RWPE1 (cell line): ENCODE measurements at regions not wholly inside any gene's neighbourhood (a gene's known extent, or its start where the extent isn't known, plus 50 kb on each side); places are given as distances from the start of the nearest gene placed in this dataset.

ENCODE experiments used
- CTCF ChIA-PET: fragments of 350-600 bp; sonication (Branson Sonifier 250); formaldehyde crosslinking; extraction: SDS; loops from one replicate; lab custom pipeline; 2021; lab: Yijun Ruan, JAX
- POLR2A ChIA-PET: fragments of 400-600 bp; formaldehyde crosslinking; extraction: SDS; loops from one replicate; lab custom pipeline; 2020; ENCODE audit warnings: antibody characterized with exemption; ENCODE audit not compliant: low non-redundant PET; lab: Yijun Ruan, JAX
- DNase-seq: peaks from one replicate; pipeline ENCODE4 v3.0.0; 2012; ENCODE audit warnings: low spot score
- H3K27ac ChIP-seq: fragments of 450-650 bp; 2 replicates; pipeline ENCODE4 v1.5.1; 2017
- TF ChIP-seq, protein P1 (sequence below): fragments of 450-650 bp; conservative IDR thresholded peaks from 2 replicates; pipeline ENCODE4 v1.5.1; 2017; ENCODE audit warnings: low read depth, mild to moderate bottlenecking

DNA sequence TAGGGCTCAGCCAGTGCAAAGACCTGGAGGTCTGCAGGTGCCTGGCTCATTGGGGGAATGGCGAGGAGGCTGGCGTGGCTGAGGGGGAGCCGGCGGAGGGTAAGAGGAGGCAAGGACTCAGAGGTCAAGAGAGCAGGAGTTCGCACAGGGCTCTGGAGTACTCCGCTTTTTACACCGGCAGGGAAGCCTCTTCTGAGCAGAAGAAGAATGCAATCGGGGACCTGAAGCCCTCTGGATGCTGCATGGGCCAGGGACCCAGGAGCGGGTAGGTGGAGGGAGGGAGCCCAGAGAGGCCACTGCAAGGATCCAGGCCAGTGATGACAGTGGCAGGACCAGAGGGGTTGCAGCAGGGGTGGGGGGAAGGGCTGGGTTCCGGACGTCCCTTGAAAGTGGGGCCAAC, 70.4 kb upstream of the TAMM41 start:
- POLR2A ChIA-PET = no interaction called here
- no peak for DNase-seq
- TF ChIP-seq, protein P1, sequence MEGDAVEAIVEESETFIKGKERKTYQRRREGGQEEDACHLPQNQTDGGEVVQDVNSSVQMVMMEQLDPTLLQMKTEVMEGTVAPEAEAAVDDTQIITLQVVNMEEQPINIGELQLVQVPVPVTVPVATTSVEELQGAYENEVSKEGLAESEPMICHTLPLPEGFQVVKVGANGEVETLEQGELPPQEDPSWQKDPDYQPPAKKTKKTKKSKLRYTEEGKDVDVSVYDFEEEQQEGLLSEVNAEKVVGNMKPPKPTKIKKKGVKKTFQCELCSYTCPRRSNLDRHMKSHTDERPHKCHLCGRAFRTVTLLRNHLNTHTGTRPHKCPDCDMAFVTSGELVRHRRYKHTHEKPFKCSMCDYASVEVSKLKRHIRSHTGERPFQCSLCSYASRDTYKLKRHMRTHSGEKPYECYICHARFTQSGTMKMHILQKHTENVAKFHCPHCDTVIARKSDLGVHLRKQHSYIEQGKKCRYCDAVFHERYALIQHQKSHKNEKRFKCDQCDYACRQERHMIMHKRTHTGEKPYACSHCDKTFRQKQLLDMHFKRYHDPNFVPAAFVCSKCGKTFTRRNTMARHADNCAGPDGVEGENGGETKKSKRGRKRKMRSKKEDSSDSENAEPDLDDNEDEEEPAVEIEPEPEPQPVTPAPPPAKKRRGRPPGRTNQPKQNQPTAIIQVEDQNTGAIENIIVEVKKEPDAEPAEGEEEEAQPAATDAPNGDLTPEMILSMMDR = no peak
- CTCF ChIA-PET = no interaction called here
- no peak overlapping the region for H3K27ac ChIP-seq

DNA sequence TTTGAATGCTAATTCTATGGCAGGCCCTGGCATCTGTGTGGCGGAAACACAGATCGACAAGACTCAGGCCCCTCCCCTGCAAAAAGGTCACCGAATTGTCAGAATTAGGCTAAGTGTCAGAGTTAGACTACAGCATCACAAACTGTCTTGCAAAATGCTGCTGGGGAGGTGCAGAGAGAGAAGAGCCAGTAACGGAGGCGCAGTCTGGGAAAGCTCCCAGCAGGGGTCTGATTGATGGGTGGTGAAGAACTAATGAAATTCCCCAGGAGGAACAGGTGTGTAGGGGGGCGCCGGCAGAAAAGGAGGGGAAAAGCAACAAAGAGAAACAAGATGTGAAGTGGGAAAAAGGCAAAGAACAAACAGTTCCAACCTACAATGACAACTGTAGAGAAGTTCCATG, 72.7 kb upstream of the TAMM41 start:
- POLR2A ChIA-PET = no interaction called here
- no peak for DNase-seq
- TF ChIP-seq, protein P1 = no peak
- H3K27ac ChIP-seq = no peak overlapping the region
- CTCF ChIA-PET = interaction anchor here (0.6 kb wide), 1 partner anchor 261 kb away, joined by 3 read pairs; no protein-coding TSS in a partner anchor

DNA sequence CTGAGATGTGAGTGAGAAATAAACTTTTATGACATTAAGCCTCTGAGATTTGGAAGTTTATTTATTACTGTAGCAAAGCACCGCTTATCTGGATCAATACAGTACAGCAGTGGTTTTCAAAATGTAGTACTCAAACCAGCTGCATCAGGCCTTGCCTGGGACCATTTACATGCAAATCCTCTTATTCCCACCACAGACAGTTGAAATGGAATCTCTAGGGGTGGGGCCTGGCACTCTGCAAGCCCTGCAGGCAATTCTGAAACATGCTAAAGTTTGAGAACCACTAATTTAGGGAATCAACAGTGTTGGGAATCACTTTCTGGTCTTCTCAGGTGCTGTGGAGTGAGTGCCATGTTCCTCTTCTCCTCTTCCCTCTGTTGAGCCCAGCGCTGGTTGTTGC, 77.8 kb upstream of the TAMM41 start:
- POLR2A ChIA-PET = no interaction called here
- CTCF ChIA-PET = no interaction called here
- DNase-seq = no peak

GRCh38 chr3:11928381-11928780, 75.8 kb upstream of the SYN2 start:
- CTCF ChIA-PET = no interaction called here
- POLR2A ChIA-PET = no interaction called here
- TF ChIP-seq, protein P1 = no peak
- DNase-seq = no peak
- no peak overlapping the region for H3K27ac ChIP-seq

More for the DNA sequence above, 77.8 kb upstream of the TAMM41 start:
- TF ChIP-seq, protein P1 = no peak
- no peak overlapping the region for H3K27ac ChIP-seq

- no peak for DNase-seq
- POLR2A ChIA-PET = no interaction called here
- CTCF ChIA-PET = no interaction called here
- H3K27ac ChIP-seq = no peak overlapping the region
- TF ChIP-seq, protein P1 = no peak
Observed at GRCh38 chr3:11929531-11929930, 74.7 kb upstream of the SYN2 start.

DNA sequence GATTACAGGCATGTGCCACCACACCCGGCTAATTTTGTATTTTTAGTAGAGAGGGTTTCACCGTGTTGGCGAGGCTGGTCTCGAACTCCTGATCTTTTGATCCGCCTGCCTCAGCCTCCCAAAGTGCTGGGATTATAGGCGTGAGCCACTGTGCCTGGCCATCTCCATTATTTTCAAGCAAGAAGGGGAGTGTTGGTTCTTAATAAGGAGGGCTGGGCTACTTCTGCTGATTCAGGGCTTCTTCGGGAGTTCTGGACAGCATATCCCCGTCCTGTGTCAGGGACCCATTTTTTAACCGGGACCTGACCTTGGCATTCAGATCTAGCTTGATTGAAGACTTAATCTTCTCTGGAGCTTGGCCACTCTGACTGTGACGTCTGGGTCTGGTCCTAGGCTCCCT, 74.1 kb upstream of the SYN2 start:
- POLR2A ChIA-PET = no interaction called here
- no peak for DNase-seq
- TF ChIP-seq, protein P1 = no peak
- CTCF ChIA-PET = interaction anchor here (0.7 kb wide), 1 partner anchor 1480 kb away, joined by 3 read pairs; no protein-coding TSS in a partner anchor
- no peak overlapping the region for H3K27ac ChIP-seq
